HEK293 (cell line): ENCODE measurements at regions not wholly inside any gene's neighbourhood (a gene's known extent, or its start where the extent isn't known, plus 50 kb on each side); places are given as distances from the start of the nearest gene placed in this dataset.

Source experiments
- CTCF ChIA-PET: fragments of 350-600 bp; formaldehyde crosslinking; extraction: SDS; loops from one replicate; lab custom pipeline; 2021; ENCODE audit warnings: antibody characterized with exemption; lab: Yijun Ruan, JAX
- POLR2A ChIA-PET: fragments of 300-600 bp; formaldehyde crosslinking; extraction: SDS; loops from one replicate; lab custom pipeline; 2020; ENCODE audit warnings: antibody characterized with exemption, inconsistent platforms; lab: Yijun Ruan, JAX
- H3K27ac ChIP-seq: fragments of 200-500 bp; sonication (Bioruptor generic); 2 replicates; pipeline ENCODE4 v1.5.1; 2014; ENCODE audit warnings: low read depth, low read length, control low read depth, inconsistent platforms; ENCODE audit errors: extremely low read depth
- H3K36me3 ChIP-seq, 2 experiments: fragments of 200-500 bp in 1 of 2; sonication (Bioruptor generic) in 1 of 2; 1 replicate in 1 of 2; 2 replicates in 1 of 2; pipeline ENCODE4 v1.5.1; 2014 to 2017; ENCODE audit warnings: inconsistent platforms in 2 of 2, low read length in 2 of 2; ENCODE audit not compliant: control insufficient read depth in 2 of 2, insufficient read depth in 1 of 2
- H3K4me1 ChIP-seq: fragments of 200-500 bp; sonication (Bioruptor generic); 2 replicates; pipeline ENCODE4 v1.5.1; 2014; ENCODE audit warnings: mild to moderate bottlenecking, low read length, inconsistent platforms; ENCODE audit not compliant: control insufficient read depth, insufficient read depth
- H3K4me3 ChIP-seq: 2 replicates; pipeline ENCODE4 v1.5.1; 2011; ENCODE audit warnings: low read depth, mild to moderate bottlenecking, control low read depth, low read length, moderate library complexity
- H3K9me3 ChIP-seq: fragments of 200-500 bp; sonication (Bioruptor generic); 2 replicates; pipeline ENCODE4 v1.5.1; 2014; ENCODE audit warnings: low read depth, low read length, inconsistent platforms; ENCODE audit not compliant: control insufficient read depth, insufficient read depth
- KLF10 ChIP-seq: fragments of 450-650 bp; IDR thresholded peaks from 2 replicates; pipeline ENCODE4 v1.5.1; 2018; ENCODE audit warnings: missing biosample characterization, mild to moderate bottlenecking, missing genetic modification characterization
- KLF7 ChIP-seq: fragments of 450-650 bp; formaldehyde crosslinking; IDR thresholded peaks from 2 replicates; pipeline ENCODE4 v1.5.1; 2016; ENCODE audit warnings: missing biosample characterization, missing genetic modification characterization, borderline replicate concordance
- KLF8 ChIP-seq: fragments of 450-650 bp; formaldehyde crosslinking; IDR thresholded peaks from 2 replicates; pipeline ENCODE4 v1.5.1; 2016; ENCODE audit warnings: missing biosample characterization, missing genetic modification characterization
- MZF1 ChIP-seq: fragments of 450-650 bp; formaldehyde crosslinking; IDR thresholded peaks from 2 replicates; pipeline ENCODE4 v1.5.1; 2017; ENCODE audit warnings: missing biosample characterization, missing genetic modification characterization, borderline replicate concordance
- ZBTB17 ChIP-seq: fragments of 450-650 bp; formaldehyde crosslinking; IDR thresholded peaks from 2 replicates; pipeline ENCODE4 v1.5.1; 2016; ENCODE audit warnings: missing biosample characterization, missing genetic modification characterization
- ZIC2 ChIP-seq: fragments of 450-650 bp; formaldehyde crosslinking; IDR thresholded peaks from 2 replicates; pipeline ENCODE4 v1.5.1; 2016; ENCODE audit warnings: missing biosample characterization, missing genetic modification characterization
- ZNF274 ChIP-seq, 2 experiments: fragments of 200-500 bp in 1 of 2; fragments of 450-650 bp in 1 of 2; sonication (Bioruptor generic) in 1 of 2; formaldehyde crosslinking in 1 of 2; IDR thresholded peaks; 2 replicates each; pipeline versions ENCODE4 v1.5.1 to v1.6.1; 2014 to 2016; ENCODE audit warnings: borderline replicate concordance in 1 of 2, inconsistent platforms in 1 of 2, low read length in 1 of 2, missing biosample characterization in 1 of 2, missing genetic modification characterization in 1 of 2
- ZNF324 ChIP-seq: fragments of 450-650 bp; formaldehyde crosslinking; IDR thresholded peaks from 2 replicates; pipeline ENCODE4 v1.5.1; 2016; ENCODE audit warnings: missing biosample characterization, missing genetic modification characterization
- ZNF530 ChIP-seq: fragments of 450-650 bp; formaldehyde crosslinking; IDR thresholded peaks from 2 replicates; pipeline ENCODE4 v1.5.1; 2016; ENCODE audit warnings: low read depth, missing biosample characterization, missing genetic modification characterization
- ZNF776 ChIP-seq: fragments of 450-650 bp; formaldehyde crosslinking; IDR thresholded peaks from 2 replicates; pipeline ENCODE4 v1.5.0; 2017; ENCODE audit warnings: missing biosample characterization, missing genetic modification characterization, borderline replicate concordance
- TF ChIP-seq, protein P1 (sequence below): fragments of 450-650 bp; formaldehyde crosslinking; IDR thresholded peaks from 2 replicates; pipeline ENCODE4 v1.5.1; 2016; ENCODE audit warnings: missing biosample characterization, missing genetic modification characterization
- TF ChIP-seq, protein P2 (sequence below): fragments of 450-650 bp; formaldehyde crosslinking; IDR thresholded peaks from 2 replicates; pipeline ENCODE4 v1.5.1; 2016; ENCODE audit warnings: missing biosample characterization, missing genetic modification characterization, borderline replicate concordance
- TF ChIP-seq, protein P3 (sequence below): fragments of 450-650 bp; IDR thresholded peaks from 2 replicates; pipeline ENCODE4 v1.5.1; 2018; ENCODE audit warnings: missing biosample characterization, mild to moderate bottlenecking, missing genetic modification characterization
- TF ChIP-seq, protein P4 (sequence below): IDR thresholded peaks from 2 replicates; pipeline ENCODE4 v1.6.1; 2011; ENCODE audit warnings: mild to moderate bottlenecking, low read depth, low read length, borderline replicate concordance
- TF ChIP-seq, protein P5 (sequence below): fragments of 450-650 bp; formaldehyde crosslinking; IDR thresholded peaks from 2 replicates; pipeline ENCODE4 v1.5.1; 2016; ENCODE audit warnings: missing biosample characterization, missing genetic modification characterization

DNA sequence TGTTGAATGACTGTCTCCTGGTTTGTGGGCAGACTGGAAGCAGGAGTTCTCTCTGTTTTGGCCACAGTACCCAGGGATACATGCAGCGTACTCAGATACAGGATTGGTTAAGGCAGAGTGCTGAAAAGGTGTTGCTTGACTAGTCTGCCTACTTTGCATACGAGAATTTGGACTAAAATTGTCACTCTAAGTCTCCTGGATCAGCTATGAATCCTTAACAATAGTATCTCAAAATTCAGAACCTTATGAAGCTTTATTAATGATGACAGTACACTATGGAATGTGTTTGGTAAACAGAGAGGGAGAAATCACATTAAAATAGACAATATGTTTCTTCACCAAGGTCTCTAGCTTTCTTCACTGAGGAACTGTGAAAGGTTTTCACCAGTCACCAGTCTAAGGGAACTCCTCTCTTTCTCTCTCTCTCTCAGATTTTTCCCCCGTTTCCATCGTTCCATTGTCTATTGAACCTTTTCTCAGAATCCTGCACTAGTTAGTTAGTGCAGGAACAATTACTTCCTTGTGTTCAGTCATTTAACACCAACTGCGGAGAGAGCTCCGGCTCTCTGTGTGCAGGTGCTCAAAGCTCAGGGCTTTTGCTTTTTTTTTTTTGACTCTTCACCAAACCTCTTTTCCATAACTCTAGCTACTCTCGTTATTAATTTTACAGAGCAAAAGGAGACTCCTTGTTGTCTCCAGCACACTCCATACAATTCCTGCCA is 85.9 kb upstream of the FNDC3B start:
- H3K9me3 ChIP-seq = no peaks in the 10 kb centered on the region
- no peak overlapping the region for H3K4me3 ChIP-seq
- CTCF ChIA-PET = no interaction called here
- H3K4me1 ChIP-seq = peaks cover 4% of the 10 kb centered on the region
- TF ChIP-seq, protein P1, sequence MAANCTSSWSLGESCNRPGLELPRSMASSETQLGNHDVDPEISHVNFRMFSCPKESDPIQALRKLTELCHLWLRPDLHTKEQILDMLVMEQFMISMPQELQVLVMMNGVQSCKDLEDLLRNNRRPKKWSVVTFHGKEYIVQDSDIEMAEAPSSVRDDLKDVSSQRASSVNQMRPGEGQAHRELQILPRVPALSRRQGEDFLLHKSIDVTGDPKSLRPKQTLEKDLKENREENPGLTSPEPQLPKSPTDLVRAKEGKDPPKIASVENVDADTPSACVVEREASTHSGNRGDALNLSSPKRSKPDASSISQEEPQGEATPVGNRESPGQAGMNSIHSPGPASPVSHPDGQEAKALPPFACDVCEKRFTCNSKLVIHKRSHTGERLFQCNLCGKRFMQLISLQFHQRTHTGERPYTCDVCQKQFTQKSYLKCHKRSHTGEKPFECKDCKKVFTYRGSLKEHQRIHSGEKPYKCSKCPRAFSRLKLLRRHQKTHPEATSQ (tag by site-specific recombination) = no peak
- TF ChIP-seq KLF7 (no peak), ZNF324 (tag by site-specific recombination) (no peak), ZBTB17 (tag by site-specific recombination) (peak; percentile 51), ZNF776 (tag by site-specific recombination) (no peak), ZNF530 (no peak)
- TF ChIP-seq, protein P2, sequence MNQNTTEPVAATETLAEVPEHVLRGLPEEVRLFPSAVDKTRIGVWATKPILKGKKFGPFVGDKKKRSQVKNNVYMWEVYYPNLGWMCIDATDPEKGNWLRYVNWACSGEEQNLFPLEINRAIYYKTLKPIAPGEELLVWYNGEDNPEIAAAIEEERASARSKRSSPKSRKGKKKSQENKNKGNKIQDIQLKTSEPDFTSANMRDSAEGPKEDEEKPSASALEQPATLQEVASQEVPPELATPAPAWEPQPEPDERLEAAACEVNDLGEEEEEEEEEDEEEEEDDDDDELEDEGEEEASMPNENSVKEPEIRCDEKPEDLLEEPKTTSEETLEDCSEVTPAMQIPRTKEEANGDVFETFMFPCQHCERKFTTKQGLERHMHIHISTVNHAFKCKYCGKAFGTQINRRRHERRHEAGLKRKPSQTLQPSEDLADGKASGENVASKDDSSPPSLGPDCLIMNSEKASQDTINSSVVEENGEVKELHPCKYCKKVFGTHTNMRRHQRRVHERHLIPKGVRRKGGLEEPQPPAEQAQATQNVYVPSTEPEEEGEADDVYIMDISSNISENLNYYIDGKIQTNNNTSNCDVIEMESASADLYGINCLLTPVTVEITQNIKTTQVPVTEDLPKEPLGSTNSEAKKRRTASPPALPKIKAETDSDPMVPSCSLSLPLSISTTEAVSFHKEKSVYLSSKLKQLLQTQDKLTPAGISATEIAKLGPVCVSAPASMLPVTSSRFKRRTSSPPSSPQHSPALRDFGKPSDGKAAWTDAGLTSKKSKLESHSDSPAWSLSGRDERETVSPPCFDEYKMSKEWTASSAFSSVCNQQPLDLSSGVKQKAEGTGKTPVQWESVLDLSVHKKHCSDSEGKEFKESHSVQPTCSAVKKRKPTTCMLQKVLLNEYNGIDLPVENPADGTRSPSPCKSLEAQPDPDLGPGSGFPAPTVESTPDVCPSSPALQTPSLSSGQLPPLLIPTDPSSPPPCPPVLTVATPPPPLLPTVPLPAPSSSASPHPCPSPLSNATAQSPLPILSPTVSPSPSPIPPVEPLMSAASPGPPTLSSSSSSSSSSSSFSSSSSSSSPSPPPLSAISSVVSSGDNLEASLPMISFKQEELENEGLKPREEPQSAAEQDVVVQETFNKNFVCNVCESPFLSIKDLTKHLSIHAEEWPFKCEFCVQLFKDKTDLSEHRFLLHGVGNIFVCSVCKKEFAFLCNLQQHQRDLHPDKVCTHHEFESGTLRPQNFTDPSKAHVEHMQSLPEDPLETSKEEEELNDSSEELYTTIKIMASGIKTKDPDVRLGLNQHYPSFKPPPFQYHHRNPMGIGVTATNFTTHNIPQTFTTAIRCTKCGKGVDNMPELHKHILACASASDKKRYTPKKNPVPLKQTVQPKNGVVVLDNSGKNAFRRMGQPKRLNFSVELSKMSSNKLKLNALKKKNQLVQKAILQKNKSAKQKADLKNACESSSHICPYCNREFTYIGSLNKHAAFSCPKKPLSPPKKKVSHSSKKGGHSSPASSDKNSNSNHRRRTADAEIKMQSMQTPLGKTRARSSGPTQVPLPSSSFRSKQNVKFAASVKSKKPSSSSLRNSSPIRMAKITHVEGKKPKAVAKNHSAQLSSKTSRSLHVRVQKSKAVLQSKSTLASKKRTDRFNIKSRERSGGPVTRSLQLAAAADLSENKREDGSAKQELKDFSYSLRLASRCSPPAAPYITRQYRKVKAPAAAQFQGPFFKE (tag by site-specific recombination) = no peak
- TF ChIP-seq, protein P3, sequence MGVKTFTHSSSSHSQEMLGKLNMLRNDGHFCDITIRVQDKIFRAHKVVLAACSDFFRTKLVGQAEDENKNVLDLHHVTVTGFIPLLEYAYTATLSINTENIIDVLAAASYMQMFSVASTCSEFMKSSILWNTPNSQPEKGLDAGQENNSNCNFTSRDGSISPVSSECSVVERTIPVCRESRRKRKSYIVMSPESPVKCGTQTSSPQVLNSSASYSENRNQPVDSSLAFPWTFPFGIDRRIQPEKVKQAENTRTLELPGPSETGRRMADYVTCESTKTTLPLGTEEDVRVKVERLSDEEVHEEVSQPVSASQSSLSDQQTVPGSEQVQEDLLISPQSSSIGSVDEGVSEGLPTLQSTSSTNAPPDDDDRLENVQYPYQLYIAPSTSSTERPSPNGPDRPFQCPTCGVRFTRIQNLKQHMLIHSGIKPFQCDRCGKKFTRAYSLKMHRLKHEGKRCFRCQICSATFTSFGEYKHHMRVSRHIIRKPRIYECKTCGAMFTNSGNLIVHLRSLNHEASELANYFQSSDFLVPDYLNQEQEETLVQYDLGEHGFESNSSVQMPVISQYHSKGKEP = no peak
- POLR2A ChIA-PET = no interaction called here
- no peaks in the 10 kb centered on the region for H3K36me3 ChIP-seq
- H3K27ac ChIP-seq = no peak overlapping the region

DNA sequence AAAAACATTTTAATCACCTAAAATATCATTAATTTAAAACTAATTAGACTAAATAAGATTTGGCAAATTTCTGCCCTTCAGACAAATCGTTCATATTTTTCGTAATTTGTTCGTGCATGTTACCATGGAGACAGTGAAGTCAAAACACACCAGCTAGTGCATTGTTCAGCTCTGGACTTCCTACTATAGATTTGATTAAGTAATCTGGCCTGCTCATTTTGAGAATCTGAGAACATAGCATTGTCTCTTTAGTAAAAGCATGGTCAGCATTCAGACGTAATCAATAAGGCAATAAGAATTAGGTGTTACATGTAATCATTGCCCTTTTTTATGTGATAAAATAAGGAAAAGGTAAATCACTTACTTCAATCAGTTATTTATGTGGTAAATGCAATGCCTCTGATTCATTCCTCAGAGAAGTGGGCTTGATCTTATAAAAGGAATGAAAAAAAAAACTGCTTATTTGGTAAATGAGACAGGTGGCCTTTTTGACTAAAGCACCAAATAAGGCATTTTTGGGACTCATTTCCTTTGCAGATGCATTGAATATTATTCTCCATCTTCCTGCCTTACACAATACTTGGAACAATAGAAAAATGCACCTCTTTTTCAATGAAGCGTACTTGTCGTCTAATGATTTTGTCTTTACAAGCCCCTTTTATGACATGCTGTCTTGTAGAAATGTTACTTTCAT is 84.5 kb upstream of the FNDC3B start:
- H3K4me3 ChIP-seq = no peak overlapping the region
- TF ChIP-seq KLF8 (tag by site-specific recombination) (no peak), KLF10 (tag by site-specific recombination) (no peak), ZIC2 (tag by site-specific recombination) (no peak), ZNF274 (IDR thresholded peaks at IDR 0.05; ENCODE audit: low read length) (no peak), ZNF274 (tag by site-specific recombination; IDR thresholded peaks at IDR 0.05; ENCODE audit: borderline replicate concordance) (no peak), MZF1 (no peak)
- TF ChIP-seq, protein P4, sequence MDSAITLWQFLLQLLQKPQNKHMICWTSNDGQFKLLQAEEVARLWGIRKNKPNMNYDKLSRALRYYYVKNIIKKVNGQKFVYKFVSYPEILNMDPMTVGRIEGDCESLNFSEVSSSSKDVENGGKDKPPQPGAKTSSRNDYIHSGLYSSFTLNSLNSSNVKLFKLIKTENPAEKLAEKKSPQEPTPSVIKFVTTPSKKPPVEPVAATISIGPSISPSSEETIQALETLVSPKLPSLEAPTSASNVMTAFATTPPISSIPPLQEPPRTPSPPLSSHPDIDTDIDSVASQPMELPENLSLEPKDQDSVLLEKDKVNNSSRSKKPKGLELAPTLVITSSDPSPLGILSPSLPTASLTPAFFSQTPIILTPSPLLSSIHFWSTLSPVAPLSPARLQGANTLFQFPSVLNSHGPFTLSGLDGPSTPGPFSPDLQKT = no peak
- TF ChIP-seq, protein P5, sequence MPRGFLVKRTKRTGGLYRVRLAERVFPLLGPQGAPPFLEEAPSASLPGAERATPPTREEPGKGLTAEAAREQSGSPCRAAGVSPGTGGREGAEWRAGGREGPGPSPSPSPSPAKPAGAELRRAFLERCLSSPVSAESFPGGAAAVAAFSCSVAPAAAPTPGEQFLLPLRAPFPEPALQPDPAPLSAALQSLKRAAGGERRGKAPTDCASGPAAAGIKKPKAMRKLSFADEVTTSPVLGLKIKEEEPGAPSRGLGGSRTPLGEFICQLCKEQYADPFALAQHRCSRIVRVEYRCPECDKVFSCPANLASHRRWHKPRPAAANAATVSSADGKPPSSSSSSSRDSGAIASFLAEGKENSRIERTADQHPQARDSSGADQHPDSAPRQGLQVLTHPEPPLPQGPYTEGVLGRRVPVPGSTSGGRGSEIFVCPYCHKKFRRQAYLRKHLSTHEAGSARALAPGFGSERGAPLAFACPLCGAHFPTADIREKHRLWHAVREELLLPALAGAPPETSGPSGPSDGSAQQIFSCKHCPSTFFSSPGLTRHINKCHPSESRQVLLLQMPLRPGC (tag by site-specific recombination) = no peak
- no peaks in the 10 kb centered on the region for H3K36me3 ChIP-seq
- H3K27ac ChIP-seq = no peak overlapping the region
- ChIA-PET CTCF (no interaction called here), POLR2A (no interaction called here)
- no peaks in the 10 kb centered on the region for H3K9me3 ChIP-seq
- peaks cover 2% of the 10 kb centered on the region; the same call in 1 of the 2 replicates for H3K4me1 ChIP-seq
